Activated naive CD8-positive, alpha-beta T cell treated with anti-CD3 and anti-CD28 coated beads, Interleukin-2, amount 10 ng/mL, durations not matched to agents 7 days and 5 days (primary cell): ENCODE measurements at regions not wholly inside any gene's neighbourhood (a gene's known extent, or its start where the extent isn't known, plus 50 kb on each side); places are given as distances from the start of the nearest gene placed in this dataset.

Source experiments
- ATAC-seq: fragments of 150-1000 bp; cut with Tn5 transposase; one replicate; pipeline ENCODE4 v1.10.0; 2021; ENCODE audit warnings: low read depth, moderate library complexity
- POLR2A ChIA-PET: fragments of 350-600 bp; sonication (Branson Sonifier 250); formaldehyde crosslinking; loops from one replicate; lab custom pipeline; 2021; ENCODE audit warnings: antibody characterized with exemption; lab: Charles Lee
- DNase-seq: peaks from one replicate; pipeline ENCODE4 v3.0.0; 2021
- H3K27ac Mint-ChIP-seq: one replicate; pipeline ENCODE4 v1.8.0; 2022; ENCODE audit warnings: mild to moderate bottlenecking, mixed read lengths
- H3K27me3 Mint-ChIP-seq: one replicate; pipeline ENCODE4 v1.8.0; 2022; ENCODE audit warnings: mild to moderate bottlenecking, moderate library complexity, mixed read lengths
- H3K36me3 Mint-ChIP-seq: one replicate; pipeline ENCODE4 v1.8.0; 2021; ENCODE audit warnings: mild to moderate bottlenecking, mixed read lengths
- H3K4me1 Mint-ChIP-seq: one replicate; pipeline ENCODE4 v1.8.0; 2021; ENCODE audit warnings: mixed read lengths
- H3K4me3 Mint-ChIP-seq: one replicate; pipeline ENCODE4 v1.8.0; 2022; ENCODE audit warnings: mild to moderate bottlenecking, moderate library complexity, mixed read lengths
- H3K9me3 Mint-ChIP-seq: one replicate; pipeline ENCODE4 v1.8.0; 2021; ENCODE audit warnings: mixed read lengths

GRCh38 chr20:20972490-20972889 lies 133.7 kb downstream of the LINC00237 start:
- H3K4me3 Mint-ChIP-seq: no peak overlapping the region
- ATAC-seq (no peak), DNase-seq (no peak)
- no peaks in the 10 kb centered on the region for H3K4me1 Mint-ChIP-seq
- POLR2A ChIA-PET: no interaction called here
- no peak overlapping the region for H3K27ac Mint-ChIP-seq
- H3K36me3 Mint-ChIP-seq: no peaks in the 10 kb centered on the region
- peaks cover 4% of the 10 kb centered on the region for H3K27me3 Mint-ChIP-seq
- no peaks in the 10 kb centered on the region for H3K9me3 Mint-ChIP-seq

GRCh38 chr20:20971810-20972209 lies 134.3 kb downstream of the LINC00237 start:
- no peak for DNase-seq
- Mint-ChIP-seq H3K4me3 (no peak overlapping the region), H3K27me3 (peaks cover 4% of the 10 kb centered on the region), H3K9me3 (no peaks in the 10 kb centered on the region), H3K4me1 (no peaks in the 10 kb centered on the region), H3K36me3 (no peaks in the 10 kb centered on the region), H3K27ac (no peak overlapping the region)
- ATAC-seq: no peak
- POLR2A ChIA-PET: no interaction called here

- Mint-ChIP-seq H3K27me3 (peaks cover 12% of the 10 kb centered on the region), H3K36me3 (no peaks in the 10 kb centered on the region), H3K9me3 (no peaks in the 10 kb centered on the region), H3K27ac (no peak overlapping the region), H3K4me3 (no peak overlapping the region), H3K4me1 (no peaks in the 10 kb centered on the region)
- no peak for ATAC-seq
- POLR2A ChIA-PET: no interaction called here
- DNase-seq: no peak
These were observed 135.3 kb downstream of the LINC00237 start for GRCh38 chr20:20970841-20971240.

GRCh38 chr20:20969701-20970280 lies 136.4 kb downstream of the LINC00237 start:
- POLR2A ChIA-PET: no interaction called here
- Mint-ChIP-seq H3K4me3 (no peak overlapping the region), H3K27ac (no peak overlapping the region), H3K9me3 (no peaks in the 10 kb centered on the region), H3K27me3 (peaks cover 12% of the 10 kb centered on the region), H3K4me1 (no peaks in the 10 kb centered on the region), H3K36me3 (no peaks in the 10 kb centered on the region)
- ATAC-seq (no peak), DNase-seq (no peak)

GRCh38 chr20:20967564-20968184 lies 138.5 kb downstream of the LINC00237 start:
- POLR2A ChIA-PET: no interaction called here
- no peak overlapping the region for H3K4me3 Mint-ChIP-seq
- no peak for DNase-seq
- no peak for ATAC-seq
- no peaks in the 10 kb centered on the region for H3K4me1 Mint-ChIP-seq
- no peaks in the 10 kb centered on the region for H3K36me3 Mint-ChIP-seq
- H3K9me3 Mint-ChIP-seq: no peaks in the 10 kb centered on the region
- peaks cover 10% of the 10 kb centered on the region for H3K27me3 Mint-ChIP-seq
- no peak overlapping the region for H3K27ac Mint-ChIP-seq

- Mint-ChIP-seq H3K36me3 (no peaks in the 10 kb centered on the region), H3K9me3 (no peaks in the 10 kb centered on the region), H3K4me1 (no peaks in the 10 kb centered on the region), H3K27me3 (peaks cover 13% of the 10 kb centered on the region), H3K4me3 (no peak overlapping the region), H3K27ac (no peak overlapping the region)
- no peak for ATAC-seq
- DNase-seq: no peak
- POLR2A ChIA-PET: no interaction called here
These were observed 140.0 kb downstream of the LINC00237 start for GRCh38 chr20:20966171-20966570.

- Mint-ChIP-seq H3K4me1 (no peaks in the 10 kb centered on the region), H3K27me3 (peaks cover 18% of the 10 kb centered on the region), H3K27ac (no peak overlapping the region), H3K9me3 (no peaks in the 10 kb centered on the region), H3K36me3 (no peaks in the 10 kb centered on the region), H3K4me3 (no peak overlapping the region)
- POLR2A ChIA-PET: no interaction called here
- DNase-seq (no peak), ATAC-seq (no peak)
These were observed 147.0 kb downstream of the LINC00237 start for GRCh38 chr20:20959031-20959755.

- ATAC-seq: no peak
- Mint-ChIP-seq H3K27me3 (peaks cover 24% of the 10 kb centered on the region), H3K4me3 (no peak overlapping the region), H3K27ac (no peak overlapping the region), H3K9me3 (no peaks in the 10 kb centered on the region), H3K4me1 (peaks cover 3% of the 10 kb centered on the region), H3K36me3 (no peaks in the 10 kb centered on the region)
- no peak for DNase-seq
- POLR2A ChIA-PET: no interaction called here
These were observed 149.6 kb downstream of the LINC00237 start for GRCh38 chr20:20956513-20956931.

GRCh38 chr20:20955892-20956291 lies 150.3 kb downstream of the LINC00237 start:
- no peak overlapping the region for H3K27ac Mint-ChIP-seq
- DNase-seq: no peak
- ATAC-seq: no peak
- no peaks in the 10 kb centered on the region for H3K36me3 Mint-ChIP-seq
- no peak overlapping the region for H3K4me3 Mint-ChIP-seq
- peaks cover 3% of the 10 kb centered on the region for H3K4me1 Mint-ChIP-seq
- no peaks in the 10 kb centered on the region for H3K9me3 Mint-ChIP-seq
- POLR2A ChIA-PET: no interaction called here
- H3K27me3 Mint-ChIP-seq: peaks cover 18% of the 10 kb centered on the region

GRCh38 chr20:20953738-20954618 lies 152.2 kb downstream of the LINC00237 start:
- Mint-ChIP-seq H3K4me1 (peaks cover 3% of the 10 kb centered on the region), H3K36me3 (no peaks in the 10 kb centered on the region), H3K4me3 (no peak overlapping the region), H3K27me3 (peaks cover 18% of the 10 kb centered on the region), H3K27ac (no peak overlapping the region), H3K9me3 (no peaks in the 10 kb centered on the region)
- POLR2A ChIA-PET: no interaction called here
- ATAC-seq (no peak), DNase-seq (no peak)

GRCh38 chr20:20950620-20951019 lies 155.5 kb downstream of the LINC00237 start:
- Mint-ChIP-seq H3K36me3 (no peaks in the 10 kb centered on the region), H3K4me3 (no peak overlapping the region), H3K4me1 (peaks cover 3% of the 10 kb centered on the region), H3K9me3 (peaks cover 2% of the 10 kb centered on the region), H3K27ac (no peak overlapping the region), H3K27me3 (peaks cover 11% of the 10 kb centered on the region)
- DNase-seq: no peak
- ATAC-seq: no peak
- POLR2A ChIA-PET: no interaction called here

GRCh38 chr20:20946122-20946759 lies 159.9 kb downstream of the LINC00237 start:
- H3K27ac Mint-ChIP-seq: no peak overlapping the region
- no peak overlapping the region for H3K4me3 Mint-ChIP-seq
- POLR2A ChIA-PET: no interaction called here
- ATAC-seq (no peak), DNase-seq (no peak)
- H3K9me3 Mint-ChIP-seq: peaks cover 2% of the 10 kb centered on the region
- no peaks in the 10 kb centered on the region for H3K36me3 Mint-ChIP-seq
- H3K27me3 Mint-ChIP-seq: peaks cover 2% of the 10 kb centered on the region
- H3K4me1 Mint-ChIP-seq: no peaks in the 10 kb centered on the region

- Mint-ChIP-seq H3K27me3 (peaks cover 6% of the 10 kb centered on the region), H3K9me3 (no peaks in the 10 kb centered on the region), H3K36me3 (no peaks in the 10 kb centered on the region), H3K4me1 (no peaks in the 10 kb centered on the region), H3K27ac (no peak overlapping the region), H3K4me3 (no peak overlapping the region)
- ATAC-seq: no peak
- no peak for DNase-seq
- POLR2A ChIA-PET: no interaction called here
These were observed 164.7 kb downstream of the LINC00237 start for GRCh38 chr20:20941468-20941889.
